ENCODE measurements at regions not wholly inside any gene's neighbourhood (a gene's known extent, or its start where the extent isn't known, plus 50 kb on each side); places are given as distances from the start of the nearest gene placed in this dataset.

- peaks cover 0 to 10% (median 0%) of the 10 kb centered on the region in 8 donors for H3K9me3 ChIP-seq
- 73 to 90% (median 85%) methylated on average over 1 of the region's 1 CpG for WGBS, 5 donors
- intact Hi-C loops (cut with DNase I; ENCODE audit: low total_unique reads), result no loop called here
These were observed 314.4 kb upstream of the MSX2 start for GRCh38 chr5:174409971-174410370.

GRCh38 chr5:174410716-174411478, 313.5 kb upstream of the MSX2 start:
- TF ChIP-seq POLR2A (IDR thresholded peaks at IDR 0.05) (no peak), CTCF (IDR thresholded peaks at IDR 0.05 in 8 of 11, conservative IDR thresholded peaks at IDR 0.05 in 3 of 11) (no peak), POLR2AphosphoS5 (IDR thresholded peaks at IDR 0.05) (no peak)
- no peaks in the 10 kb centered on the region for H3K36me3 ChIP-seq
- no peak overlapping the region for H3K4me3 ChIP-seq
- no peaks in the 10 kb centered on the region for H3K4me1 ChIP-seq
- intact Hi-C loops (cut with DNase I; ENCODE audit: low total_unique reads), result no loop called here
- H3K27me3 ChIP-seq (replicated peaks in 1 of 7), result peaks cover 0 to 23% (median 0%) of the 10 kb centered on the region in 7 donors
- DNase-seq, result no peak
- peaks cover 0 to 10% (median 0%) of the 10 kb centered on the region in 8 donors for H3K9me3 ChIP-seq
- no peak overlapping the region for H3K27ac ChIP-seq
- WGBS, 5 donors, result 79 to 87% (median 85%) methylated on average over 12 of the region's 12 CpGs

More at GRCh38 chr5:174409971-174410370, 314.4 kb upstream of the MSX2 start:
- Histone ChIP-seq H3K36me3 (no peaks in the 10 kb centered on the region), H3K27ac (no peak overlapping the region), H3K27me3 (replicated peaks in 1 of 7) (peaks cover 0 to 23% (median 0%) of the 10 kb centered on the region in 7 donors), H3K4me3 (no peak overlapping the region), H3K4me1 (no peaks in the 10 kb centered on the region)
- DNase-seq, result no peak
- no peak for TF ChIP-seq POLR2AphosphoS5 (IDR thresholded peaks at IDR 0.05)
- TF ChIP-seq POLR2A (IDR thresholded peaks at IDR 0.05), result no peak
- no peak for TF ChIP-seq CTCF (IDR thresholded peaks at IDR 0.05 in 8 of 11, conservative IDR thresholded peaks at IDR 0.05 in 3 of 11)

- TF ChIP-seq POLR2A (IDR thresholded peaks at IDR 0.05) (no peak), CTCF (IDR thresholded peaks at IDR 0.05 in 8 of 11, conservative IDR thresholded peaks at IDR 0.05 in 3 of 11) (no peak), POLR2AphosphoS5 (IDR thresholded peaks at IDR 0.05) (no peak)
- Histone ChIP-seq H3K4me3 (no peak overlapping the region), H3K4me1 (no peaks in the 10 kb centered on the region), H3K27ac (no peak overlapping the region), H3K27me3 (replicated peaks in 1 of 7) (peaks cover 0 to 23% (median 0%) of the 10 kb centered on the region in 7 donors), H3K9me3 (peaks cover 0 to 10% (median 0%) of the 10 kb centered on the region in 8 donors), H3K36me3 (no peaks in the 10 kb centered on the region)
- DNase-seq, result no peak
- 66 to 77% (median 74%) methylated on average over 4 of the region's 4 CpGs for WGBS, 5 donors
- intact Hi-C loops (cut with DNase I; ENCODE audit: low total_unique reads), result no loop called here
These were observed 312.9 kb upstream of the MSX2 start for GRCh38 chr5:174411479-174411819.

- 25 to 64% (median 60%) methylated on average over 1 of the region's 1 CpG for WGBS, 5 donors
- Histone ChIP-seq H3K27ac (no peak overlapping the region), H3K4me1 (no peaks in the 10 kb centered on the region), H3K9me3 (peaks cover 0 to 10% (median 0%) of the 10 kb centered on the region in 8 donors), H3K36me3 (no peaks in the 10 kb centered on the region), H3K4me3 (no peak overlapping the region), H3K27me3 (replicated peaks in 1 of 7) (peaks cover 0 to 18% (median 0%) of the 10 kb centered on the region in 7 donors)
- intact Hi-C loops (cut with DNase I; ENCODE audit: low total_unique reads), result no loop called here
- DNase-seq, result no peak
- no peak for TF ChIP-seq CTCF (IDR thresholded peaks at IDR 0.05 in 8 of 11, conservative IDR thresholded peaks at IDR 0.05 in 3 of 11)
- TF ChIP-seq POLR2A (IDR thresholded peaks at IDR 0.05), result no peak
- no peak for TF ChIP-seq POLR2AphosphoS5 (IDR thresholded peaks at IDR 0.05)
These were observed 312.0 kb upstream of the MSX2 start for GRCh38 chr5:174412374-174412773.
